ENCODE measurements at regions not wholly inside any gene's neighbourhood (a gene's known extent, or its start where the extent isn't known, plus 50 kb on each side); places are given as distances from the start of the nearest gene placed in this dataset.

- peaks cover 13% of the 10 kb centered on the region for H3K4me1 ChIP-seq (replicated peaks; ENCODE audit: insufficient read depth)
- no peaks in the 10 kb centered on the region for H4K20me1 ChIP-seq (ENCODE audit: insufficient read depth)
- H3K4me2 ChIP-seq = no peak overlapping the region
- ChIA-PET POLR2A (ENCODE audit: unreplicated experiment) (no interaction called here), CTCF (no interaction called here)
- no peaks in the 10 kb centered on the region for H3F3A ChIP-seq (ENCODE audit: insufficient read depth, low read depth)
- DNase-seq = peak in 1 of 2 experiments; percentile 50
- no peak overlapping the region for H3K4me3 ChIP-seq
- no peak overlapping the region for H3K27ac ChIP-seq
- no peak overlapping the region for H2AFZ ChIP-seq
- H3K9me2 ChIP-seq (ENCODE audit: insufficient read depth) = no peaks in the 10 kb centered on the region
- H3K36me3 ChIP-seq (ENCODE audit: low read depth) = no peaks in the 10 kb centered on the region
- no peaks in the 10 kb centered on the region for H3K79me2 ChIP-seq (ENCODE audit: low read depth)
- BruUV-seq (replicated peaks) = no TSS peak
- intact Hi-C loops (cut with micrococcal nuclease; ENCODE audit: unreplicated experiment) = loop anchor here (5.0 kb wide), 1 partner anchor 47 kb away; no protein-coding TSS in a partner anchor
- H3K9me3 ChIP-seq (ENCODE audit: insufficient read depth, low read depth) = no peaks in the 10 kb centered on the region
- H3K27me3 ChIP-seq (ENCODE audit: insufficient read depth, low read depth) = no peaks in the 10 kb centered on the region
- TF ChIP-seq EZH2 (IDR thresholded peaks at IDR 0.05; ENCODE audit: low read depth) (no peak), CTCF (conservative IDR thresholded peaks at IDR 0.05) (no peak)
These were observed 60.2 kb upstream of the HS3ST1 start for GRCh38 chr4:11488657-11489452.

GRCh38 chr4:11487868-11488544 is 59.3 kb upstream of the HS3ST1 start:
- H3K4me1 ChIP-seq (replicated peaks; ENCODE audit: insufficient read depth) = peaks cover 13% of the 10 kb centered on the region
- no peaks in the 10 kb centered on the region for H3K9me3 ChIP-seq (ENCODE audit: insufficient read depth, low read depth)
- CTCF ChIA-PET = no interaction called here
- DNase-seq = peak in 1 of 2 experiments; percentile 58
- POLR2A ChIA-PET (ENCODE audit: unreplicated experiment) = no interaction called here
- BruUV-seq (replicated peaks) = no TSS peak
- H3K4me2 ChIP-seq = peak overlapping the region; percentile 32
- intact Hi-C loops (cut with micrococcal nuclease; ENCODE audit: unreplicated experiment) = loop anchor here (5.0 kb wide), 1 partner anchor 46 kb away; no protein-coding TSS in a partner anchor
- H3F3A ChIP-seq (ENCODE audit: insufficient read depth, low read depth) = no peaks in the 10 kb centered on the region
- no peaks in the 10 kb centered on the region for H4K20me1 ChIP-seq (ENCODE audit: insufficient read depth)
- no peak for TF ChIP-seq EZH2 (IDR thresholded peaks at IDR 0.05; ENCODE audit: low read depth)
- no peak for TF ChIP-seq CTCF (conservative IDR thresholded peaks at IDR 0.05)
- H3K27me3 ChIP-seq (ENCODE audit: insufficient read depth, low read depth) = no peaks in the 10 kb centered on the region
- H3K9me2 ChIP-seq (ENCODE audit: insufficient read depth) = no peaks in the 10 kb centered on the region
- H3K27ac ChIP-seq = no peak overlapping the region
- no peaks in the 10 kb centered on the region for H3K36me3 ChIP-seq (ENCODE audit: low read depth)
- no peak overlapping the region for H3K4me3 ChIP-seq
- H3K79me2 ChIP-seq (ENCODE audit: low read depth) = no peaks in the 10 kb centered on the region
- no peak overlapping the region for H2AFZ ChIP-seq

DNA sequence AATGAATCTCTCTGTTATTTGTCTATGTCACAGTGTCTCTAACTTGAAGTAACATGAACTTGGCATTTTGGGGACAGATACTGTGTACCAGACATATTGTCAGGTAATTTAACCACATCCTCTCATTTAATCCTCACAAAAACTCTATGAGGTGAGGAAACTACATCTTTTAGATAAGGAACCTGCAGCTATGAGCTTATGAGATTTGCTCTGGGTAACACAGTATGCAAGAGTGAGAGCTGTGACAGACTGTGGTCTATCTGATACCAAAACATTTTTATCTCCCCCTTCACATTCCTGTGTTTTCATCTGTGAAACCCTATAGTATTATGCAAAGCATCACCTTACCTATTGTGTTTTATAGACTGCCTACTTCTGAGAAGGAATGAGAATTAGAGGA is 58.4 kb upstream of the HS3ST1 start:
- Histone ChIP-seq H3K27me3 (ENCODE audit: insufficient read depth, low read depth) (no peaks in the 10 kb centered on the region), H3K27ac (no peak overlapping the region), H3K4me1 (replicated peaks; ENCODE audit: insufficient read depth) (peaks cover 13% of the 10 kb centered on the region), H3F3A (ENCODE audit: insufficient read depth, low read depth) (no peaks in the 10 kb centered on the region), H3K4me3 (no peak overlapping the region), H3K9me2 (ENCODE audit: insufficient read depth) (no peaks in the 10 kb centered on the region), H3K36me3 (ENCODE audit: low read depth) (no peaks in the 10 kb centered on the region), H3K4me2 (no peak overlapping the region), H4K20me1 (ENCODE audit: insufficient read depth) (no peaks in the 10 kb centered on the region), H3K79me2 (ENCODE audit: low read depth) (no peaks in the 10 kb centered on the region), H3K9me3 (ENCODE audit: insufficient read depth, low read depth) (no peaks in the 10 kb centered on the region), H2AFZ (no peak overlapping the region)
- CTCF ChIA-PET = no interaction called here
- TF ChIP-seq CTCF (conservative IDR thresholded peaks at IDR 0.05) (no peak), EZH2 (IDR thresholded peaks at IDR 0.05; ENCODE audit: low read depth) (no peak)
- BruUV-seq (replicated peaks) = no TSS peak
- no peak for DNase-seq
- POLR2A ChIA-PET (ENCODE audit: unreplicated experiment) = no interaction called here
- intact Hi-C loops (cut with micrococcal nuclease; ENCODE audit: unreplicated experiment) = loop anchor here (5.0 kb wide), 1 partner anchor 45 kb away; no protein-coding TSS in a partner anchor

Measured in PC-9 (cell line).